Smooth muscle cell (in vitro differentiated cells): ENCODE measurements at regions not wholly inside any gene's neighbourhood (a gene's known extent, or its start where the extent isn't known, plus 50 kb on each side); places are given as distances from the start of the nearest gene placed in this dataset.

Experiments used
- DNase-seq: peaks from one replicate; lab custom pipeline; 2025; ENCODE audit not compliant: unreplicated experiment; lab: John Stamatoyannopoulos, UW
- H2AFZ ChIP-seq: fragments of 200-600 bp; sonication (generic); 2 replicates; pipeline ENCODE4 v1.6.0; 2016; ENCODE audit warnings: antibody characterized with exemption, low read depth, mild to moderate bottlenecking
- H3F3A ChIP-seq: fragments of 200-600 bp; sonication (generic); 2 replicates; pipeline ENCODE4 v1.6.0; 2017; ENCODE audit warnings: antibody characterized with exemption, low read depth
- H3K27ac ChIP-seq: fragments of 200-600 bp; sonication (generic); 2 replicates; pipeline ENCODE4 v1.5.1; 2016; ENCODE audit warnings: low read depth, mild to moderate bottlenecking
- H3K27me3 ChIP-seq: fragments of 200-600 bp; sonication (generic); 2 replicates; pipeline ENCODE4 v1.6.1; 2016; ENCODE audit warnings: low read depth, mild to moderate bottlenecking
- H3K36me3 ChIP-seq: fragments of 200-600 bp; sonication (generic); 2 replicates; pipeline ENCODE4 v1.5.1; 2016; ENCODE audit warnings: low read depth
- H3K4me1 ChIP-seq: fragments of 200-600 bp; sonication (generic); 2 replicates; pipeline ENCODE4 v1.5.1; 2016; ENCODE audit warnings: low read depth
- H3K4me2 ChIP-seq: fragments of 200-600 bp; sonication (generic); 2 replicates; pipeline ENCODE4 v1.6.0; 2016; ENCODE audit warnings: mild to moderate bottlenecking
- H3K4me3 ChIP-seq: fragments of 200-600 bp; sonication (generic); 2 replicates; pipeline ENCODE4 v1.5.1; 2016; ENCODE audit warnings: mild to moderate bottlenecking
- H3K79me2 ChIP-seq: fragments of 200-600 bp; sonication (generic); 2 replicates; pipeline ENCODE4 v1.6.0; 2016; ENCODE audit warnings: low read depth, mild to moderate bottlenecking
- H3K9ac ChIP-seq: fragments of 200-600 bp; sonication (generic); 2 replicates; pipeline ENCODE4 v1.6.0; 2016; ENCODE audit warnings: low read depth
- H3K9me3 ChIP-seq: fragments of 200-600 bp; sonication (generic); replicated peaks from 2 replicates; pipeline ENCODE4 v1.5.1; 2016; ENCODE audit warnings: low read depth
- H4K20me1 ChIP-seq: fragments of 200-600 bp; sonication (generic); 2 replicates; pipeline ENCODE4 v1.6.0; 2016; ENCODE audit warnings: low read depth
- CTCF ChIP-seq: fragments of 200-600 bp; sonication (generic); IDR thresholded peaks from 2 replicates; pipeline ENCODE4 v1.5.1; 2017; ENCODE audit warnings: borderline replicate concordance, mild to moderate bottlenecking, antibody characterized with exemption; ENCODE audit not compliant: insufficient read depth, poor library complexity, severe bottlenecking
- WGBS: methylation state at CpG from one replicate; pipeline ENCODE4 v1.1.7; 2016; ENCODE audit warnings: low lambda C conversion rate; 5-methylcytosine and 5-hydroxymethylcytosine counted together

- no peaks in the 10 kb centered on the region for H3K79me2 ChIP-seq
- no peaks in the 10 kb centered on the region for H3K27me3 ChIP-seq
- no peaks in the 10 kb centered on the region for H3K4me1 ChIP-seq
Measured at GRCh38 chr6:9236443-9236842, 801.1 kb upstream of the SLC35B3 start.

GRCh38 chr6:9233686-9234085 is 798.3 kb upstream of the SLC35B3 start:
- Histone ChIP-seq H3K4me1 (no peaks in the 10 kb centered on the region), H3K4me3 (no peak overlapping the region), H2AFZ (no peak overlapping the region), H3F3A (no peaks in the 10 kb centered on the region), H3K36me3 (no peaks in the 10 kb centered on the region), H3K27me3 (no peaks in the 10 kb centered on the region), H3K9ac (no peak overlapping the region), H3K79me2 (no peaks in the 10 kb centered on the region), H3K4me2 (no peak overlapping the region), H3K27ac (no peak overlapping the region), H4K20me1 (no peaks in the 10 kb centered on the region), H3K9me3 (no peaks in the 10 kb centered on the region)
- DNase-seq = no peak
- no peak for TF ChIP-seq CTCF
- 70% methylated on average over 1 of the region's 1 CpG for WGBS

More at GRCh38 chr6:9236443-9236842, 801.1 kb upstream of the SLC35B3 start:
- WGBS = 59% methylated on average over 6 of the region's 6 CpGs
- Histone ChIP-seq H2AFZ (no peak overlapping the region), H3K9me3 (no peaks in the 10 kb centered on the region), H3K4me3 (no peak overlapping the region), H4K20me1 (no peaks in the 10 kb centered on the region), H3K27ac (no peak overlapping the region), H3K36me3 (no peaks in the 10 kb centered on the region), H3K9ac (no peak overlapping the region), H3K4me2 (no peak overlapping the region), H3F3A (no peaks in the 10 kb centered on the region)
- no peak for DNase-seq
- TF ChIP-seq CTCF = no peak

- H3K4me3 ChIP-seq = no peak overlapping the region
- no peak overlapping the region for H3K4me2 ChIP-seq
- no peaks in the 10 kb centered on the region for H3F3A ChIP-seq
- no peaks in the 10 kb centered on the region for H3K4me1 ChIP-seq
- no peak overlapping the region for H3K27ac ChIP-seq
- TF ChIP-seq CTCF = no peak
- H3K9me3 ChIP-seq = no peaks in the 10 kb centered on the region
- no peak overlapping the region for H2AFZ ChIP-seq
- H4K20me1 ChIP-seq = no peaks in the 10 kb centered on the region
- DNase-seq = no peak
- no peak overlapping the region for H3K9ac ChIP-seq
- H3K27me3 ChIP-seq = no peaks in the 10 kb centered on the region
- 9% methylated on average over 2 of the region's 2 CpGs for WGBS
- no peaks in the 10 kb centered on the region for H3K36me3 ChIP-seq
- H3K79me2 ChIP-seq = no peaks in the 10 kb centered on the region
Measured at GRCh38 chr6:9233226-9233625, 797.9 kb upstream of the SLC35B3 start.

- 17% methylated on average over 3 of the region's 3 CpGs for WGBS
Measured at GRCh38 chr6:9225441-9225871, 790.1 kb upstream of the SLC35B3 start.

More at GRCh38 chr6:9225441-9225871, 790.1 kb upstream of the SLC35B3 start:
- Histone ChIP-seq H3K4me3 (no peak overlapping the region), H3K4me1 (no peaks in the 10 kb centered on the region), H3F3A (peaks cover 5% of the 10 kb centered on the region), H3K27me3 (no peaks in the 10 kb centered on the region), H2AFZ (peak overlapping the region; percentile 52), H3K27ac (peak overlapping the region; percentile 79), H3K9me3 (no peaks in the 10 kb centered on the region), H3K9ac (no peak overlapping the region), H3K36me3 (no peaks in the 10 kb centered on the region), H4K20me1 (no peaks in the 10 kb centered on the region), H3K79me2 (no peaks in the 10 kb centered on the region), H3K4me2 (peak overlapping the region; percentile 18)
- TF ChIP-seq CTCF = no peak
- no peak for DNase-seq
